NCI-H774 (cell line): ENCODE measurements at regions not wholly inside any gene's neighbourhood (a gene's known extent, or its start where the extent isn't known, plus 50 kb on each side); places are given as distances from the start of the nearest gene placed in this dataset.

Source experiments
- DNase-seq: peaks from one replicate; lab custom pipeline; 2025; lab: John Stamatoyannopoulos, UW

DNA sequence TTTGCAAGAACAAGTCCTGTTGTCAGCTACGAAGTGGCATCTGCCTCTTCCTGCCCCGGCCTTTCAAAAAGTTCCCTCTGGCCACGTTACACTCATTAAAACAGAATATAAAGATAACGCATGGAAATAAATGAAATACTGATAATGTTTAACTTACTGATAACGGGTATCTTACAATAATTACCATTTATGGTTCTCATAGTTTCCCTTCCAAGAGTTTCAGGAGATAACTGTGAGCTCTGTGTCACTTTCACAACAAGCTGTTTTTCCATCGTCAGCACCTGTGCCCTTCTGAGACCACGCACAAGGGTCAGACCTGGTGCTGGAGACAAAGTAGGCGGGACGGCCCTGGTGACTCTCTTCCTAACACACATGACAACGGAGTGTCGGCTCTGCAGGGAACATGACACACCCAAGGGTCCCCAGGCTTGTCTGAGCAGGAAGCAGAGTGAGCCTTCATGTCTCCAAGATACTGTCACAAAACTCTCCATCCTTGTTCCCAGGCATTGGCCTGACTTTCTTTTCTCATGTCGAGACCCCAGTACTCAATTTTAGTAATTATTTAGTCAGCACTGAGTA, 86.2 kb upstream of the THBS2 start:
- DNase-seq = no peak

GRCh38 chr6:169339025-169339424, 85.4 kb upstream of the THBS2 start:
- no peak for DNase-seq

- no peak for DNase-seq
Observed at GRCh38 chr6:169337886-169338445, 84.3 kb upstream of the THBS2 start.

DNA sequence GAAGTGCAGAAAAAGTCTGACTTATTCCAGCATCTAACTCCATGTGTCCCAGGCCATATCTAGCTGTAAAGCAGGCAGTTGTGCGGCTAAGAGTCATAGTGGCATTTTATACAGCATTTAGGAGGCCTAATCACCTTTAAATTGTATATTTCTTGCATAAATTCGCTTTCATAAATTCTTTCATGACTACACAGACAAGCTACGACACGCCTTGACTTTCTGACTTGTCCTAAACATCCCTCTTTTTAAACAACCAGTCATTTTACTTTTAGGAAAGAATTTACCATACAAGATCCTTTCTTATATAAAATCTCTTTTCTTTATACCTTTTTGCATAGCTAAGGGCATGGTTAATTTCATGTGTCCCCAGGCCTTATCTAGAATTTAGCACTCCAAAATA, 81.7 kb upstream of the THBS2 start:
- no peak for DNase-seq

DNA sequence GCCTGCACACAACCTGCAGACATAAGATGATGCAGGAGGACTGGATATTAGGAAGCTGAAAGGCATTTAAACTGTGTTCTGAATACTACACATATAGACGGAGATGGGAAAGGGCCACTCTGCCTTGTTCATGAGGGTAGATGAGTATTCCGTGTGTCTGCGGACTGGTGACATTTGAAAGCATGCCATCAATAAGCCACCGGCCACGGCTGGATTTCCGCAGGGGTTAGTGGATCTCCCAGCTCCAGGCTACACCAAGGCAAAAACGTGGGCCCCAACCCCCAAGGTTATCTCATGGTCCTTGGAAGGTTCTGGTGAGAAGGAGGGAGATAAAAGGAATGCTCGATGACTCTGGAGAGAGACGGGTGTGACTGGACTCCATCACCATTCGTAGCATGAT, 78.6 kb upstream of the THBS2 start:
- DNase-seq = no peak

DNA sequence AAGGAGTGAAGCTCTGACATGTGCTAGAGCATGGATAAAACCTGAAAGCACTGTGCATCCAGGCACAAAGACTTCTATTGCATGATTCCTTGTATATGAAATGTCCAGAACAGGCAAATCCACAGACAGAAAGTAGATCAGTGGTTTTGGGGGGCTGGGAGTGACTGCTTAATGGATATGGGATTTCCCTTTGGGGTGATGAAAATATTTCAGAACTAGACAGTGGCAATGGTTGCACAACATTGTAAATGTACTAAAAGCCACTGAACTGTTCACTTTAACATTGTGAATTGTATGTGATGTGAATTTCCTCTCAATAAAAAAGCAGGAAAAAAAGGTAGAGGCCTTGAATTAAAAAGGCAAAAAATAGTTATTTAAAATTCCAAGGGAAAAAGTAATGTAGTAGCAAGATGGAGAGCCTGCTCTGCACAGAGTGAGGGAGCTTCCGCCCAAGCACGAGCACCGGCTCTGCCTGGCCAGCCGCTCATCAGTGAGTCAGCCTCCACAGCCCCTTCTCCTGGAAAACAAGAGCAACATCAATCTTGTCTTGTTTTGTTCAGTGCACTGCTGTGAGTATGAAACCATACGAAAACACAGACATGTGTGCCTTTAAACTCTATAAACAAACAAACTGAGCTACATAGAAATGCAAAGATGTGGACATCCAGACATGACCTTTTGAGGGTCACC, 74.6 kb upstream of the THBS2 start:
- no peak for DNase-seq

DNA sequence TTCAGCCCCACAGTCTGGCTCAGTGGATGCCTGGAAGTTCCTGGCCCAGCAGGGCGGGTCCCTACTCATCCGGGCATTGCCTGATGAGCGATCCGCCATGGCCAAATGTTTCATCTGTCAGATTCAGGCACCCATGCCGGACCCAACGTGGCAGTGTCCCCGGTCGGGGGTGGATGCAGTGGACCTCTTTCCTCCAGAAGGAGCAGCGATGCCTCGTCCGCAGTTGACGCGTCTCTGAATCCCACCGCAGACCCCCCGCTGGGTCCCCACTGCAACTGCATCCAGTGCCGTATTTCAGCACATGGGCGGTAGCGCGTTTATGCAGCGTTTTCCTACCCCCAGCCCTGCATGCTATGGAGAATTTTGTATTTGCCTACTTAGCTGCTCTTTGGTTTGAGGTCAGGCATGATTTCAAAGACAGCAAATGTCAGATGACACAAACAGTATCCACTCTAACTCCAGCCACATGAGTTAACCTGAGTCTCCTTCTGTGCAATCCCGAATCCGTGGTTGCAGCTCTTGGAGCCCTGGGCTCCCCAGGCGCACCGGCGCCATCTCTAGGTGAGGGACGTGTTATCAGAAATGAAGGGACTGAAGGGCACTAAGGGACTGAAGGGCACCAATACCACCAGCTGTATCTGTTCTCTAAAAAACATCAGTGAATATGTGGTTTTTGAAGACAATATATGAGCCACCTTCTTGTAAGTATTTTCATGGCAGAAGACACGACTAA, 72.6 kb upstream of the THBS2 start:
- peak; percentile 46 for DNase-seq

DNA sequence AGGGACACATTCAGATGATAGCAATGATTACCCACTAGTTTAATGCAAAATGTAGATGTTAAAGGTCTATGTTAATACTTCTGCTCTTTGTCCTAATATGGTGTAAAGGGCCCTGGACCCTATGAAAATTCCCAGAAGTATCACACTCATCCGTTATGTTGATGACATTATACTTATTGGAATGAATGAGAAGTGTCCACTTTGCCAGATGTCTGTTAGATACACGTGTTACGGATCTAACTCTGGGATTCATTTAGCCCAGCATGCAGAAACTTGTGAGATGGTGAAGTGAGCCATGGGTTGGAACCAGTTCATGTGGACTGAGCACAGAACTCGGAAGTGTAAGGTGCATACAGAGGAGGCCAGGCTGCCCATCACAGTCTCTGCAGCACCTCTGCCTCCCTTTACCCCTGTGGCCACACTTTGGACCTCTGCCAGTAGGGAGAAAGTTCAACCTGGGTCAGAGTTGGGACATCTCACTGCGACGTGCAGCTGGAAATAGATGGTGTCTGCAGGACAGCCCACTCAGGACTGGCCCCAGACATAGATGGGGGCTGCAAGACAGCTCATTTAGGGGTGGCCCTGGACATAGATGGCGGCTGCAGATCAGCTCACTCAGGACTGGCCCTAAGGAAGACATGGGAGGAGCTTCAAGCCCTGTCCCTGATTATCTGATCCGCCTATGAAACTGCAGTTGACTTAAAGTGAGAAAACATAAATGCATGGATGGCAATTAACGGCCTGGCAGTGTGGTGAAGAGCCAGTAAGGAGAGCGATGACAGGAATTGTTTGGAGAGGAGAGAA, 71.2 kb upstream of the THBS2 start:
- DNase-seq = no peak

DNA sequence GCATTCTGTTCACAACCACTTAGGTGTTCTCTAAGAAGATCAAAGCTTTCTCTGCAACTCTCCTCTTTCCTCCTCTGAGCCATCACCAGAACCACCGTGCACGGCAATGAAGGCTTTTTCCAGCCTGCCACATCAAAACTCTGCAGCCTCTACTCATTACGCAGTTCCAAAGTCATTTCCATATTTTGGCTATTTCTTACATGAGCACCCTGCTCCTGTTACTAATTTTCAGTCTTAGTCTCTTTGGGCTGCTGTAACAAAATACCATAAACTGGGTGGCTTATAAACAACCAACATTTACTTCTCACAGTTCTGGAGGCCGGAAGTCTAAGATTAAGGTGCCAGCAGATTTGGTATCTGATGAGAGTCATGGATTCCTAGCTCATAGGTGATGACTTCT, 70.4 kb upstream of the THBS2 start:
- DNase-seq = no peak

DNA sequence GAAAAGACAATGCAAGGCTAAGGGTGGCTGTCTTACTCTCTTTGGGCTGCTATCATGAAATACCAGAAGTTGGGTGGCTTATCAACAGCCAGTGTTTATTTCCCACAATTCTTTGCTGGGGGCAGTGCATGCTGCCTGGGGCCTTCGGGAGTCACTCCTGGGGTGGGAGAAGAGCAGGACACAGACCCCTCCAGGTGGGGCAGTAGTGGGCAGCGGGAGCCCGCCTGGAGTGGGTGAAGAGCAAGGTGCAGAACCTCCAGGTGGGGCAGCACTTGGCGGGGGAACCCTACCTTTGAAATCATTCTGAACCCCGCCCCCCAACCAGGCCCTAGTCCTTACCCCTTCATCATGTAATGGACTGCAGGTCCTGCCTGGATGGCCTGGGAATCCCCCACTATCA, 69.6 kb upstream of the THBS2 start:
- DNase-seq = no peak

DNA sequence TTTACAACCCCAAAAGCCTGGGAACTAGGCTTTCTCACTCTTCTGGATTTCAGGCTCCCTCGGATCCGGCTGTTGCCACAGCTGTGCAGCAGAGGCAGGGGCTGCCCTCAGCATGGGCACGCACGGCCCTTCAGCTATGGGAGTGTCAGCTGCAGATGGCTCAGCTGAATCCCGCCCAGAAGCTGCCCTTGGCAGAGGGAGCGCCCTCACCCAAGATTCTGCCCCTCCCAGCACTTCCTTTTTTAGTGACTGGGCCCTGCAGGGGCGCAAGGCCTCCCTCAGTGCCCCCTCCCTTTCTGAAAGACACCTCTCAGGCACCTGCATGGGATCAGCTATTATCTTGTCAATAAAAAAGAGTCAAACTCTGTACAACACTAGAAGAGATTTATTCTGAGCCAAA, 67.9 kb upstream of the THBS2 start:
- DNase-seq = no peak

- no peak for DNase-seq
Observed at GRCh38 chr6:169320013-169320412, 66.4 kb upstream of the THBS2 start.

DNA sequence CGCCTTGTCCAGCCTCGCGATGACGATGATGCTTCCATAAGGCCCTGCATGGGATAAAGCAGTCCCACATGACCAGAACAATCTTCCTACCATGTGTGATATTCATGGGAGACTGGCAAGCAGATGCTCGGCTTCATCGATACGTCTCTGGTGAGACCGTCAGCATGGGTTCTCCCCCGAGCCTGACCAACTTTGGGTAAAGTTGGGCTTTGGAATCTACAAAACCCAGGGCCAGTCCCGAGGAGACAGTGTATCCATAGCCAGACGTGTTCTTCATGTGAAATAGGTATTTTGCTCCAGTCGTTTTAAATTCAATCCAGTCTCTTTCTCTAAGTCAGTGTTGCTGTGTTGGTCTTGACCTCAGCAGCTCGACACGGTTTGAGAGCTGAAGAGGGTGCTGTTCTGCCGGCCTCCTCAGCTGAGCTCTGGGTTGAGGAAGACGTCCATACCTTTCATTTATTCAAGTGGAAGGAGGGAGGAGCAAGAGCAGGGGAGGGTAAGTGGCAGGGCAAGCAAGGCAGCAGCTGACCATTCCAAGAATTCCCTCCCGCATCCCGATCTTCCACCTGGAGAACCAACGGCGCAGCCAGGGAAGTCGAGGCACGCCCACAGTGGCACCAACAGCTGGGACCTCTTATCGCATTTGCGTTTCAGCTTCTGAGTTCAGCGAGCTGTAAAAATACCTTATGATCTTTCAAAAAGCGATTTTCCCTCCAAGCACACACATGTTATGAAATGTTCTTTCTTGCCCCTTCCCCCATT, 64.0 kb upstream of the THBS2 start:
- no peak for DNase-seq

- no peak for DNase-seq
Observed at GRCh38 chr6:169316651-169317050, 63.0 kb upstream of the THBS2 start.

GRCh38 chr6:169315830-169316614, 62.4 kb upstream of the THBS2 start:
- DNase-seq = no peak

GRCh38 chr6:169313347-169314010, 59.8 kb upstream of the THBS2 start:
- DNase-seq = no peak

DNA sequence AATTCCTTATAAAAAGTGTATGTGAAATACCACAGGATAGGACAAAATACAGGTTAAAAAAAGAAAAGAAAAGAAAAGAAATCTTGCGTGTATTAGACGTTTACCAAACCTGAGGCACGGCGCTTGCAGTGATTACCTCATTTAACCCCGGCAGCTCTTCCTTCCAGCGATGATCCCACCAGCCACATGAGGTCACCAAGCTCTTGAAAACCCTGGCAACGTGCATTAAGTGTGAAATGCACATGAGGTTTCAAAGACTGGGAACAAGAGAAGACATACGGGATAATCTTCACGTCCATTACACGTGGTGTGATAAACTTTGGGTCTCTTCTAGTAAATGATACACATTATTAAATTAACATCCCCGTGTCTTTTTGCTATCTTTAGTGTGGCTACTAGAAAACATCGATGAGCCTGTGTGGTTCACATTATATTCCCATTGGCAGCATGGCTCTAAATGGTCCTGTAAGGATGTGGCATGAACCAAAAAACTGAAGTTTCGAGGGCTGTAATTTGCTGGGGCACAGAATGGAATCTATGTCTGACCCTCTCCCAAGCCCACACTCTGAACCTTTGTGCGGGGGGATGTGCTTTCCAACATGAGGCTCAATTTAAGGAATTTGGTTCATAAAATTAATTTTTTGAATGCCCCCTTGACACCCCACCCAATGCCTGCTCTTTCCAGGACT, 59.2 kb upstream of the THBS2 start:
- DNase-seq = no peak

DNA sequence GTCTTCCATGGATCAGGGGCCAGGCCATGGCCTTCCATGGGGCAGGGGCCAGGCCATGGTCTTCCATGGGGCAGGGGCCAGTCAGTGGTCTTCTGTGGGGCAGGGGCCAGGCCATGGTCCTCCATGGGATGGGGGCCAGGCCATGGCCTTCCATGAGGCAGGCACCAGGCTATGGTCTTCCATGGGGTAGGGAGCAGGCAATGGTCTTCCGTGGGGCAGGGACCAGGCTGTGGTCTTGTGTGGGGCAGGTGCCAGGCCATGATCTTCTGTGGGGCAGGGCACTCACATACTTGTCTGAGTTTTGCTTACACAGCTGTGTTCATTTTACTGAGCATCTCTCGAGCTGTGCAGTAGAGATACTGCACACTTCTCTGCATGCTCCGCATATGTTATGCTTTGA, 57.3 kb upstream of the THBS2 start:
- DNase-seq = no peak
